BLaER1 treated with 17β-estradiol and CSF1 and Interleukin-3, amounts not matched to agents 10 nM and 100 nM (cell line): ENCODE measurements at regions not wholly inside any gene's neighbourhood (a gene's known extent, or its start where the extent isn't known, plus 50 kb on each side); places are given as distances from the start of the nearest gene placed in this dataset.

Source experiments
- H3K27ac ChIP-seq, 11 experiments: shearing (Covaris generic); formaldehyde crosslinking; 2 replicates each; pipeline ENCODE4 v1.8.1; 2022
- H3K27me3 ChIP-seq, 11 experiments: shearing (Covaris generic); formaldehyde crosslinking; 2 replicates each; pipeline ENCODE4 v1.8.1; 2022
- H3K36me3 ChIP-seq, 11 experiments: shearing (Covaris generic); formaldehyde crosslinking; 2 replicates each; pipeline ENCODE4 v1.8.1; 2022
- H3K4me1 ChIP-seq, 10 experiments: shearing (Covaris generic); formaldehyde crosslinking; 2 replicates each; pipeline ENCODE4 v1.8.1; 2022
- H3K4me2 ChIP-seq, 11 experiments: shearing (Covaris generic); formaldehyde crosslinking; 2 replicates each; pipeline ENCODE4 v1.8.1; 2022
- H3K4me3 ChIP-seq, 10 experiments: shearing (Covaris generic); formaldehyde crosslinking; 2 replicates each; pipeline ENCODE4 v1.8.1; 2022
- H3K9ac ChIP-seq, 11 experiments: shearing (Covaris generic); formaldehyde crosslinking; 2 replicates each; pipeline ENCODE4 v1.8.1; 2022
- H3K9me3 ChIP-seq, 11 experiments: shearing (Covaris generic); formaldehyde crosslinking; replicated peaks in 1 of 11; 2 replicates each; pipeline ENCODE4 v1.8.1; 2022
- H4K20me1 ChIP-seq, 11 experiments: shearing (Covaris generic); formaldehyde crosslinking; 2 replicates each; pipeline ENCODE4 v1.8.1; 2022
- Cebpa-rat ChIP-seq, 11 experiments: shearing (Covaris generic); IDR thresholded peaks; 2 replicates each; pipeline ENCODE4 v1.8.1; 2022

DNA sequence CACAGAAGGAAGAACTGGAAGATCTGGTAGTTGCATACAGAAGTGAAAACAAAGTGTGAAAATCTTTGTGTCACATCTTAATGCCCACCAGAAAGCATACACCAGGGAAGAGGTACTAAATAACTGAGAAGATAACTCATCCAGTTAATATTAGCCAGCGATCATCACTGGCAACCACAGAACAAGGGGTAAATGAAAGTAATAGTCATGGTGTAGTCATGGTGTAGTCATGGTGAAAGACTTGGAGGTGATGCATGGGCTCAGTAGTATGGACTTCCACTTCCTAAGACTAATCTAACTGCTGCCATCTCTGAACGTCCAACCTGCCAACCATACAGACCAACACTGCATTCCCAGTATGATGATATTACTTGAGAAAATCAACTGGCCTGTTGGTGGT lies 481.2 kb upstream of the NR5A2 start:
- H3K4me2 ChIP-seq: no peak overlapping the region
- no peaks in the 10 kb centered on the region for H3K36me3 ChIP-seq
- TF ChIP-seq Cebpa-rat (IDR thresholded peaks at IDR 0.05): no peak
- H3K27me3 ChIP-seq: no peaks in the 10 kb centered on the region
- no peaks in the 10 kb centered on the region for H3K9me3 ChIP-seq
- no peaks in the 10 kb centered on the region for H3K4me1 ChIP-seq
- no peak overlapping the region for H3K9ac ChIP-seq
- H3K27ac ChIP-seq: no peak overlapping the region
- H3K4me3 ChIP-seq: no peak overlapping the region
- H4K20me1 ChIP-seq: no peaks in the 10 kb centered on the region

DNA sequence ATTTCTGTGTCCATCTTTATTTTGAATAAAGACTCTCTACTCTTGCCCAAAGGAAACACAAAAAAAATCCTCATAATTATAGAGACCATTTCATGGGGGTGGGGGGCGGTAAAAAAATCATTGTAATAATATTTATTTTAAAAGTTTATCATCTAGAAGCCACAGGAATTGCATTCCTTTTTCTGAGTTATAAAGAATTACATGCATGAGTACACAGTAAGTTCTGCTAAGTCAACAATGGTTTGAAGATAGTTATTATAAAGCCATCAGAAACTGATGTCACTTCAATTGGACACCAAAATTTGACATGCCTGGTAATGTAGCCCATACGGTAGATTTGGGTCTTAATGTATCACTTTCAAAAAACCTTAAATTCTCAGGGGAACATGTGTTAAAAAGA lies 478.1 kb upstream of the NR5A2 start:
- H3K27me3 ChIP-seq: no peaks in the 10 kb centered on the region
- H3K9me3 ChIP-seq: no peaks in the 10 kb centered on the region
- TF ChIP-seq Cebpa-rat (IDR thresholded peaks at IDR 0.05): no peak
- no peak overlapping the region for H3K9ac ChIP-seq
- H3K36me3 ChIP-seq: no peaks in the 10 kb centered on the region
- H3K27ac ChIP-seq: no peak overlapping the region
- H3K4me3 ChIP-seq: no peak overlapping the region
- no peak overlapping the region for H3K4me2 ChIP-seq
- H4K20me1 ChIP-seq: no peaks in the 10 kb centered on the region
- no peaks in the 10 kb centered on the region for H3K4me1 ChIP-seq

DNA sequence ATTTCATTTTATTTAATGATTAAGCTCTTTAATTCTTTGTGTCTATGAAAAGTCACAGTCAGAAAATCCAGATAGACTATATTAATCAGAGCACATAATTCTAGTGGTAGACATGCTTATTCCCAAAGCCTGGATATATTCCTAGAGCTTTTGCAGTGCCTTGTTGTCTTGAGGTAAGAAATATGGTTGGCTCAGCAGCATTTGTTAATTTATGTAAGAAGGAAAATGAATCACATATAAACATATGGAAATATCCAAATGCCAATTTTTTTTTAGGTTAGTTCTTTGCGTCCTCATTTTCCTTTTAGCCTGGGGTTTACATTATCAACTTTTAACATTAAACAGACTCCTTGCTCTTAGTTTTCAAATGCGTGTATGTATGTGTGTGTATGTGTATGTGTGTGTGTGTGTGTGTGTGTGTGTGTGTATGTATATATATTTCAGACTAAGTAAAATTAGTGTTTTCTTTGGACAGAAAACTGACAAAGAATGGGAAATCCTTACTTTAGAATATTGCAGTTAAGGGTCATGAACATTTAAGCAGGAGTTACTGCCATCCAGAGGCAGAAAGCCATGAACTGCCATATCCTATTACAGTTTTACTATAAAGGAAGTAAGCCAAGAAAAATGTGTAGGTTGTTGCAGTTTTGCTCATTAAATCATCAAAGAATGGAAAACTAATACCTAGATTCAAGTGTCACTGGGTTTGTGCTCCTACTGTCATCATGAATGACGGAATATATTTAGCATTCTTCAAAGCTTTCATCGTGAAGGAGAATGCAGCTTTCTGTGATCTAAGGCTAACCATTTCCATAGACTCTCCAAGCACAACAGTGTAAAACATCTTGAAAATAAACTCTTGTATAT lies 477.1 kb upstream of the NR5A2 start:
- Histone ChIP-seq H3K4me2 (no peak overlapping the region), H3K4me3 (no peak overlapping the region), H3K9ac (no peak overlapping the region), H3K27ac (no peak overlapping the region), H3K27me3 (no peaks in the 10 kb centered on the region), H4K20me1 (no peaks in the 10 kb centered on the region), H3K4me1 (no peaks in the 10 kb centered on the region), H3K36me3 (no peaks in the 10 kb centered on the region), H3K9me3 (no peaks in the 10 kb centered on the region)
- no peak for TF ChIP-seq Cebpa-rat (IDR thresholded peaks at IDR 0.05)

DNA sequence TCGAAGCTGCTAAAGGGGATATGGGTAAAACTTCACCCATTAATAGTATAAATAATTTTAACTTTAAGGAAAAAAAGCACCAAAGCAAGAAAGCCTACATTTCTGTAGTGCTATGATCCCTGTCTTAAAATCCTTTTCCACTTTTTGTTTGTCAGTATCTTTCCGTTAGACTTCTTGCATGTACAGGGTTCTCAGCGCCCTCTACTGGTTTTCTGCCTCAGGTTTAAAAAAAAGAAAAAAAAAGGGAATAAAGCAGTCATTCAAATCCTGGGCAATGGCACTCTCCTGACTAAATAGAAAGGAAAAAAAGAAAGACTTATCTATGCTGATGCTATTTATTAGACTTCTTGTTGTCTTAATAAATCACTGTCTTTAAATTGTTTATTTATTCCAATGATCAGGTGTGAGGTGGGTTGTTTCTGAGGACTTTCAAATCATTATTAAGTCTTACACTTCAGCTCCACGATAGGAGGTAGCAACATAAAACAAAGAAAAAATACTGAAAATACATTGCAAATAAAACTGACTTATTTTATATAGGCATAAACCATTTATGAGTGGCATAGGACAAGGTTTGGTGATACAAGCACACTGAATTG lies 475.4 kb upstream of the NR5A2 start:
- Histone ChIP-seq H3K9ac (no peak overlapping the region), H3K4me3 (no peak overlapping the region), H3K27me3 (no peaks in the 10 kb centered on the region), H3K36me3 (no peaks in the 10 kb centered on the region), H3K27ac (no peak overlapping the region), H3K4me1 (no peaks in the 10 kb centered on the region), H4K20me1 (no peaks in the 10 kb centered on the region), H3K4me2 (no peak overlapping the region), H3K9me3 (peaks cover 0 to 3% (median 0%) of the 10 kb centered on the region in 11 experiments; a peak in 2 of 22 replicates)
- TF ChIP-seq Cebpa-rat (IDR thresholded peaks at IDR 0.05): no peak

DNA sequence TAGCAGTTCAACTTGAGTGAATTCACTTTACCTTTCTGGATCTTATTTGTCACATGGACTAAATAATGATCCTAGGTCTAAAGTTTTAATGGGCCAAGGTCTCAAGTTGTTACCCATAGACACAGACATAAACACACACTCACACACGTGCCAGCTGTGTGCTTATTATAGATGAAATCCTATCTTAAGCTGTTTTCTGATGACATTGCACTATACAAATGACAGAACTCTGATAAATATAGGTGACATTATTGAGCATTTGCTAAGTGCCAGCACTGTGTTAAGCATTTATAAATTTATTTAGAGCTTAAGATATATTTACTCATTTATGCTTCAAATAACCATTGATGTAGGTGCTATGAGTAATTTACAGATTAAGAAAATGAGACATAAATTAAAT lies 474.4 kb upstream of the NR5A2 start:
- Histone ChIP-seq H3K27me3 (no peaks in the 10 kb centered on the region), H4K20me1 (no peaks in the 10 kb centered on the region), H3K36me3 (no peaks in the 10 kb centered on the region), H3K4me3 (no peak overlapping the region), H3K4me2 (no peak overlapping the region), H3K9ac (no peak overlapping the region), H3K4me1 (no peaks in the 10 kb centered on the region), H3K9me3 (peaks cover 0 to 3% (median 0%) of the 10 kb centered on the region in 11 experiments; a peak in 2 of 22 replicates), H3K27ac (no peak overlapping the region)
- no peak for TF ChIP-seq Cebpa-rat (IDR thresholded peaks at IDR 0.05)

DNA sequence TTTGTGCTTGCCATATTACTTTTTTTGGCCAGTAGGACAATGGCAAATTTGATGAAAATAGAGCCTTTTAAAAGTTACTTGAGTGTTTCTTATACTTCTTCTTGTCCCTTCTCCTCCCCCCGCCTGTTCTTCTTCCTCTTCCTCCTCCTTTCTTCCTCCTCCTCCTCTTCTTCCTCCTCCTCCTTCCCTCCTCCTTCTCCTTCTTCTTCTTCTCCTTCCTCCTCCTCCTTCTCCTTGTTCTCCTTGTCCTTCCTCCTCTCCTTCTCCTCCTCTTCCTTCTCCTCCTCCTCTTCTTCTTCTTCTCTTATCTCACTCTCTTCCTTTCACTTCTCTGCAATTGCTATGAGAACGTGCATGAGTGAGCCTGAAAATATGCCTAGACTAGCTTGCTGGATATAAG lies 466.2 kb upstream of the NR5A2 start:
- TF ChIP-seq Cebpa-rat (IDR thresholded peaks at IDR 0.05): no peak
- no peak overlapping the region for H3K9ac ChIP-seq
- H3K27ac ChIP-seq: no peak overlapping the region
- peaks cover 0 to 3% (median 0%) of the 10 kb centered on the region in 11 experiments; a peak in 2 of 22 replicates for H3K9me3 ChIP-seq
- no peaks in the 10 kb centered on the region for H3K4me1 ChIP-seq
- H4K20me1 ChIP-seq: no peaks in the 10 kb centered on the region
- H3K4me2 ChIP-seq: no peak overlapping the region
- H3K27me3 ChIP-seq: peaks cover 0 to 4% (median 0%) of the 10 kb centered on the region in 11 experiments; a peak in 3 of 22 replicates
- no peak overlapping the region for H3K4me3 ChIP-seq
- no peaks in the 10 kb centered on the region for H3K36me3 ChIP-seq

DNA sequence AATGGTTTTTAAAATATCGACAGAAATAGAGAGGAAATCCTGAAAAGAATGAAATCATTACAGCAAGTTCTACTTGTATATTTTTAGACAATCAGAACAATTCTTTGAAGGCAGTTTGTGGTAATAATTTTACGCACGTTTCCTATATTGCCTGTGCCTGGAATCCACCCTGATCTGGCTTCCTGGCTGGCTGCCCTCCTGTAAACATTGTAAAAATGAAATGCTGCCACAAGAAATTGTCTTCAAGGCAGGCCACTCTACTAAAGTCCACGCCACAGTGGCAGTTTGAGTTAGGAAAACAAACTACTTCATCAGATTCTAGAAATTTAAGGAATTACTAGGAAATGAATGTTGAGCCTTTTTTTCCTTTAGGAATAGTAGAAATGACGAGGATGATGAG lies 454.5 kb upstream of the NR5A2 start:
- Histone ChIP-seq H3K27ac (no peak overlapping the region), H4K20me1 (no peaks in the 10 kb centered on the region), H3K4me2 (peak overlapping the region in 10 of 11 experiments; percentile 2 to 64 (median 24); a peak in 15 of 22 replicates), H3K4me1 (peaks cover 10 to 33% (median 23%) of the 10 kb centered on the region in 10 experiments), H3K36me3 (no peaks in the 10 kb centered on the region), H3K9ac (no peak overlapping the region), H3K9me3 (no peaks in the 10 kb centered on the region), H3K27me3 (no peaks in the 10 kb centered on the region), H3K4me3 (no peak overlapping the region)
- TF ChIP-seq Cebpa-rat (IDR thresholded peaks at IDR 0.05): no peak

DNA sequence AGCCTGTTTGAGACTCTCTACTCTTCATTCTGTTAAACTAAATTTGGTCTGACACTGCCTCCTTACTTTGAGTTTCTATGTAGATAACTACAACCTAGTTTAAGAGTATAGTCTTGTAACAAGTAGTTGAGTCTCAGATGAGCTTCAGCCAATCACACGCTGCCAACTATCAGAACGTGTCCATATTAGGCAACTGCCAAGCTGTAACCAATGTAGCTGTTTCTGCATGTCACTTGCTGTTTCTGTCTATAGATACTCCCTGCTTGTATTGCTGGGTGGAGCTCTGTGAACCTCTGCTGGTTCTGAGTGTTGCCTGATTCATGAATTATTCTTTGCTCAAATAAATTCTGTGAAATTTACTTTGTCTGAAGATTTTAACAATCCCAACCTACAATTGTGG lies 452.6 kb upstream of the NR5A2 start:
- no peaks in the 10 kb centered on the region for H3K27me3 ChIP-seq
- no peaks in the 10 kb centered on the region for H3K36me3 ChIP-seq
- no peak overlapping the region for H3K9ac ChIP-seq
- no peaks in the 10 kb centered on the region for H3K9me3 ChIP-seq
- H3K4me1 ChIP-seq: peaks cover 8 to 24% (median 19%) of the 10 kb centered on the region in 10 experiments
- no peak for TF ChIP-seq Cebpa-rat (IDR thresholded peaks at IDR 0.05)
- no peaks in the 10 kb centered on the region for H4K20me1 ChIP-seq
- no peak overlapping the region for H3K27ac ChIP-seq
- no peak overlapping the region for H3K4me3 ChIP-seq
- H3K4me2 ChIP-seq: no peak overlapping the region

DNA sequence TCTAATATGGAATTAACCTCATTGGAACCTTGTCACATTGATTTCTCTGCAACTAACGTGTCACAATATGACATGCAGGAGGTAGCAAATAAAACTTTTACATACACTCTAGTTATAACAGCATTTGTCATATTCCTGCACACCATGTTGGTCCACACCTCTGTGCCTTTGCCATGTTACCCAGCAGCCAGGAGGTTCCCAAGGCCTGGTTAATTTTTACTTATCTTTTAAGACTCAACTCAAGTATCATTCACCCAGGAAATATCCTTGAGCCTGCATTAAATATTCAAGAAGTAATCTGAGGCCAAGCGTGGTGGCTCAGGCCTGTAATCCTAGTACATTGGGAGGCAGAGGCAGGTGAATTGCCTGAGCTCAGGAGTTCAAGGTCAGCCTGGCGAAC lies 447.2 kb upstream of the NR5A2 start:
- H3K4me2 ChIP-seq: no peak overlapping the region
- H3K36me3 ChIP-seq: no peaks in the 10 kb centered on the region
- H3K9me3 ChIP-seq: no peaks in the 10 kb centered on the region
- TF ChIP-seq Cebpa-rat (IDR thresholded peaks at IDR 0.05): no peak
- no peak overlapping the region for H3K9ac ChIP-seq
- no peaks in the 10 kb centered on the region for H4K20me1 ChIP-seq
- H3K4me1 ChIP-seq: peaks cover 0 to 4% (median 0%) of the 10 kb centered on the region in 10 experiments; a peak in 1 of 20 replicates
- no peak overlapping the region for H3K27ac ChIP-seq
- H3K27me3 ChIP-seq: no peaks in the 10 kb centered on the region
- H3K4me3 ChIP-seq: no peak overlapping the region

DNA sequence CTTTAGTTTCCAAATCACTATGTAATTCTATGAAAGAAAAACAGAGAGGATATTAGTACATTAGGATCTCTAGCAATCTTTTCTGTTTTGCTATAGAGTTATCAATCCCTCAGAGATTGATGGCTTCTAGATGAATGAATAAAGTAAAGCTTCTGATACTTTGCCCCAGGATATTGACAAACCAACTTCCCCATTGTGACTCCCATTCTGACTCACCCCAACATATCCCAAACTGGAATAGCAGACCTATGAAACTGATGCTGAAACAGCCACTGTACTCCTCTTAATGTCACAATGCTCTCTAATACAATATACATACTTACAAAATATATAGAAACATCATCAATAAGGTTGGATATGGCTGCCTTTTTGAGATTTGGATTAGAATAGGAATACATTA lies 442.1 kb upstream of the NR5A2 start:
- H3K4me1 ChIP-seq: peaks cover 0 to 7% (median under 1%) of the 10 kb centered on the region in 10 experiments; a peak in 2 of 20 replicates
- no peaks in the 10 kb centered on the region for H3K9me3 ChIP-seq
- no peak for TF ChIP-seq Cebpa-rat (IDR thresholded peaks at IDR 0.05)
- H3K4me2 ChIP-seq: no peak overlapping the region
- H3K27me3 ChIP-seq: no peaks in the 10 kb centered on the region
- H3K4me3 ChIP-seq: no peak overlapping the region
- no peaks in the 10 kb centered on the region for H4K20me1 ChIP-seq
- no peak overlapping the region for H3K9ac ChIP-seq
- no peak overlapping the region for H3K27ac ChIP-seq
- H3K36me3 ChIP-seq: no peaks in the 10 kb centered on the region
